GM19025 (cell line): ENCODE measurements at regions not wholly inside any gene's neighbourhood (a gene's known extent, or its start where the extent isn't known, plus 50 kb on each side); places are given as distances from the start of the nearest gene placed in this dataset.

ENCODE experiments used
- ATAC-seq: cut with Tn5 transposase; IDR thresholded peaks from one replicate; pipeline ENCODE4 v1.9.1; 2021; ENCODE audit warnings: mild to moderate bottlenecking, low read depth, moderate library complexity; ENCODE audit not compliant: unreplicated experiment

GRCh38 chr12:74899031-74899829, 310.4 kb downstream of the KCNC2 start:
- ATAC-seq: no peak

DNA sequence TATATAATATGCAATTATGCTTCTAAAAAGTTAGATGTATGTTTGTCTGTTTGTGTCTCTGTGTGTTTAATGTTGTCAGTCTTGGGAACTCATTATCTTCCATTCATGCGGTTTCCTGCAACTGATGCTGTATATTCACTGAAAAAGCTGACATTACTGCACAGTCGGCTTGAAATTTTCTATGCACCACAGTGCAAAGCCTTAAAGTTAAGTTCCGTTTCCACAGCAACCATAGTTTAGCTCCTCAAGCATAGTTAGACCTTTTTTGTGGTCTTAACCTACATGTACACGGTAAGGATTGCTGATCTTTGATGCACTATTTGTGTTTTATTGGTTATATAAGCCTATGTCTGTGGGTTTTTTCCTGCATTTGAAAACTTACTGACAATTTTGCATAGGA, 309.4 kb downstream of the KCNC2 start:
- ATAC-seq: no peak

DNA sequence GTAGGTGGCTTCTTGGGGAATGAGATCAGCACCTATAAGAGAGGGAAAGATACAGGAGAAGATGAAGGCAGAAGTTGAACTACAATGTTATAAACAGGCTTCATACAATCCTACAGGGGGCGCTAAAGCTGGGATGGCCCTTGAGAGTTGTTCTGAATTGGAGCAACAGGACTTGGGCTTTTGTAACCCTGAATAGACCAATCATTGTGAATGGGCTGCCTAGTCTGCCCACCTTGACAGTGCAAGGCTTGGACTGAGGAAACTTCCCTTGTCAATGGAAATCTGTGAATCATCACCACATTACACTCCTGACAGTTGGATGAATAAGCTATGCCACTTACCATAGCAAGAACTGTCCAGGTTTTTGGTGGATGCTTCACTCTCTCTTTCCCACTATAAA, 306.1 kb downstream of the KCNC2 start:
- no peak for ATAC-seq

GRCh38 chr12:74906224-74906623, 303.4 kb downstream of the KCNC2 start:
- no peak for ATAC-seq

DNA sequence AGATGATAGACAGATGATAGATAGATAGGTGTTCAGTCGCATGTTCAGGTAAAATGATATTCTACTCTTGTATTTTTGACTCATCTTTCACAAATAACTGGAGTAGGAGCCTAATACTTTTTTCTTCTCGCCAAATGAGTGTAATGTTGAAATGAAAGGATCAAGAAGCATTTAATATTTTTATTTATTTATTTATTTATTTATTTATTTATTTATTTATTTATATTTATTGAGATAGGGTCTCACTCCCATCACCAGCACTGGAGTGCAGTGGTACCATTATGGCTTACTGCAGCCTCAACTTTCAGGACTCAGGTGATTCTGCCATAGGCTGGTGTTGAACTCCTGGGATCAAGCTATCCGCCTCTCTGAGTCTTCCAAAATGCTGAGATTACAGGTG, 298.8 kb downstream of the KCNC2 start:
- no peak for ATAC-seq

GRCh38 chr12:74914378-74914777, 295.3 kb downstream of the KCNC2 start:
- no peak for ATAC-seq

DNA sequence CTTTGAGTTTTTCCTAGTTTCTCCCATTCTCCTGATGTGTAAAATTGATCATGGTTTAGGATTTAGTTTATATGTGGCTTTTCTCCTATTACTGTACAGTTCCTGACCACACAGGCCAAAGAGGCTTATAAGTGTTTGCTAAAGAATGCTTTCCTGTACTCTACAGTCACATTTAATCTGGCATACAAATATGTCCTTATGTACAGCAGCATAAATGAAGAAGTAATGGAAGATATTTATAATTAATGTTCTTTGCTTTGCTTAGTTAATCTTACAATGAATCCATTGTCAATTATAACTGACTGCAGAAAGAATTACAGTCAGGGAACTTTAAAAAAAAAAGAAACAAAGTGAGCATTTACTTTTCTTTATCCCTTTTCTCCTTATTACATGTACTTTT, 293.9 kb downstream of the KCNC2 start:
- ATAC-seq: no peak

DNA sequence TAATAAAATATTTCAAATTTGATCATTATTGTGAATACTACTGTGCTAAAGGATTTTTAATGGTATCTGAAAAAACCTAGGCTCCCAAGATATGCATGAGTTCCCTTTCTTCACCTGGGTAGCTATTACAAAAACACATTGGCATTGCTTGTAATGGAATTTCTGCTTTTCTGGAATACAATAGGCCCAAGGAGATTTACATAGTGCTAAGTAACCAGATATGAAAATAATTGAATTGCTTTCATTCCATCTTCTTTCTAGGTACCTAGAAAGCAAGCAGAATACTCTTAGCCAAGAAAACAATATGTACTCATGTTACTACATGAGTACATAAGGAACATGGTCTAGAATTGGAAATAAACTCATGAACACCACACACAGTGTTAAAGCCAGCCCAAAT, 291.9 kb downstream of the KCNC2 start:
- ATAC-seq: no peak

DNA sequence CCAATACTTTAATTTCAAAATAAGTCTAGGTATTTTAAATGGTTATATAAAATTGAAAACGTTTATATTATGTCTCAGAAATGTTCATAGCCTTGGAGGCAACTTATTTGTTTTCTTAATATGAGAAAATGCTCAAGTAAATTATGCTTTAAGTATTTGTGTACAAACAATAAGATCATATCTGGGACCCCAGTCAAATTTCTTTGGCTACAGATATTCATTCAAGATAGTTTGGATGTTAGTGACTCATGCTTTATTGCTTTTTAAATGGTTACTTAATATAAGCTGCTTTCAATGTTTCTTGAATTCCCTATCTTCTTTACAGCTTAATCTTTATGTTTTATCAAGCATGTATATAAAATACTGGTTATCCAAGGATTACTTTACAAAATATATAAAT, 291.3 kb downstream of the KCNC2 start:
- ATAC-seq: no peak

- ATAC-seq: no peak
These were observed 287.5 kb downstream of the KCNC2 start for GRCh38 chr12:74922117-74922516.

DNA sequence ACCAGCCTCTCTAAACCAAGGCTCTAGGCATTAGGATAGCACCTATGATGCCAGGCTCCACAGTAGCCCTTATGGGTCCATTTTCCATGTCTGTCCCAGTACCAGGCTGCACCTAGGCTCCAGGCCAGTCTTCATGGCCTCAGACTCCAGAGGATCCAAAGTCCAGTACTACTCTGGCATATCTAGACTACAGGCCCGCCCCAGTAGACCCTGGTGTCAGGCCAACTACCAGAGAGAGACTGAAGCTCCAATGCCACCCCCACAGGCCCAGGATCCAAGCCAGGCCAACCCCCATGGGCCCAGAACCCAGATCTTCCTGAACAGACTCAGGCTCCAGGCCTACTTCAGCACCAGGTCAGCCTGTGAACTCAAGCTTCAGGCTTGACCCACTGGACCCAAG, 287.0 kb downstream of the KCNC2 start:
- no peak for ATAC-seq

DNA sequence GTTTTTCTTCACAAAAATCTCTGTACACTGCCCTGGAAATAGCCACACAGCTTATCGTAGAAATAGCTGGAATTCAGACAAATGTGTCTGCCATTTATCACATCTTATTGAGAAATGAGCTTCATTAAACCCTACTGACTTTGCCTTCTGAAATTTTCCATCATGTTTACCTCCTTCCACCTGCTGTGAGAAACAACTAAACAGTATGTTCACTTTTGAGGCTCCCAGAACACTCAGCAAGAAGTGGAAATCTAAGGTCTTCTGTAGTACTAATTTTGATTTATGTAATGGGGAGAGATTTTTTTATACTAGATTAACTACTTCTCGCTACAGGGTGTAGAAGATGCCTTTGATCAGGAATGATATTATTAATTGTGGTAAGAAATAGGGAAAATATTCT, 268.0 kb downstream of the KCNC2 start:
- no peak for ATAC-seq

GRCh38 chr12:74945771-74946198, 263.9 kb downstream of the KCNC2 start:
- no peak for ATAC-seq

DNA sequence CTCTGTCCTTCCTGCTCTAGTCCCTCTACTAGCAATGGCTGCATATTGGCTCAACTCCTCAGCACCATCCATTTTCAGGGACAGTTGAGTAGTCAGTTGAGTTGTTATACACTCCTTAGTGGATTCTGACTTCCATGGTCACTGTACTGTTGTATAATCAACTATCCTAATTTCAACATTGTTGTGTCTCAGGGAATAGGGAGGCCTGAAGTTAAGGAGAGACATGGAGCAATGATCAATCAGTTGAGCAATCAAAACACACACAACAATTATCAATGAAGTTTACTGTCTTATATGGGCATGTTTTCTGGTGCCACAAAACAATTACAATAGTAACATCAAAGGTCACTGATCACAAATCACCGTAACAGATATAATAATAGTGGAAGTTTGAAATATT, 255.9 kb downstream of the KCNC2 start:
- ATAC-seq: no peak

DNA sequence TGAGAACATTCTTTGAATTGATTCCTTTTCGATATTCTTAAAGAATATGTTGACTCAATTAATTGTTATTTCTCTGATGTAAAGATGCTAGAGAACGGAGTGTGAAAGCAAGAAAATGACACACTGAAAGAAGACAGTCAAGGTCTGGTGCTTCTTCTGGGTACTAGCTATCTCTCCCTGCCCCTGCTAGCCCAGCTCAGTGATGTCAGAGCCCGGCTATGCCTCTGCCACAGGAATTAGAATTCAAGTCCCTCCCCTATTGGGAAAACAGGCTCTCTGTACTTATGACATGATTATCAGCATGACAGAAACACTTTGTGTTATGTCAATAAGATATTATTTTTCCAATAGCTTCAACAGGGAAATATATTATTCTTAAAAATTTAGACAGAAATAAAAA, 252.4 kb downstream of the KCNC2 start:
- no peak for ATAC-seq

- ATAC-seq: no peak
These were observed 252.0 kb downstream of the KCNC2 start for GRCh38 chr12:74957634-74958033.

DNA sequence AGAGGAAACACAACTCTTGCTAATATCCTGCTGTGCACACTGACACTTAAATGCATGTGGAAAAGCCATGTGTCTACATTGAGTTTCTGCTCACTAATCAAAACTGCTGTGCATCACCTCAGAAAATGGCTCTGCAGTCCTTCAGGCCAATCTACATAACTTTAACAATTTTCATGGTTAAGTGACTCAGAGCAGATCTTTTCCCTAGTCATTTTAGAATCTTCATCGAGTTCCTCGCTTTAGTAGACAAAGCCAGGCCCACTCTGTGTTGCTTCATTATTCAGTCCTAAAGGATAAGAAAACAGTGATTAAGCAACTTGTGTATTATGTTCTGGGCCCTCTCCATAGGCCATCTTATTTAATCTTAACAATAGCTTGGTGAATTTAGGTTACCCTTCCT, 250.0 kb downstream of the KCNC2 start:
- no peak for ATAC-seq

DNA sequence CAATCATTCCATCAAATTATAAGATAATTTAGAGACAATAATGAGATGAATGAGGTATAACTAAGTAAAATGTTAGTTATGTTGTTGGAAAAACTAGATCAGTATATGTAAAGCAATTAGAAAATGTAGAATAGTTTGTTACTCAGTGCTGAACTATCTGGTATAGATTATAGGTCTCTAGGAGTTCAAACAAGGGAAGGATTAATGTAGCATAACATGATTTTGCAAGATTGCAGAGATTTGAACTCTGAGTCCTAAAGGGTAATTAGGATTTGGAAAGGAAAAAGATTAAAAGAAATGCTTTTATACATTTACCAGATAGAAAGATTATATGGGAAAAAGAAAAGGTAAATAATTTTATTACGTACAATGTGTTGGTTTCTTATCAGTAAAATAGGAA, 246.3 kb downstream of the KCNC2 start:
- ATAC-seq: no peak

- ATAC-seq: no peak
These were observed 245.7 kb downstream of the KCNC2 start for GRCh38 chr12:74963867-74964331.

DNA sequence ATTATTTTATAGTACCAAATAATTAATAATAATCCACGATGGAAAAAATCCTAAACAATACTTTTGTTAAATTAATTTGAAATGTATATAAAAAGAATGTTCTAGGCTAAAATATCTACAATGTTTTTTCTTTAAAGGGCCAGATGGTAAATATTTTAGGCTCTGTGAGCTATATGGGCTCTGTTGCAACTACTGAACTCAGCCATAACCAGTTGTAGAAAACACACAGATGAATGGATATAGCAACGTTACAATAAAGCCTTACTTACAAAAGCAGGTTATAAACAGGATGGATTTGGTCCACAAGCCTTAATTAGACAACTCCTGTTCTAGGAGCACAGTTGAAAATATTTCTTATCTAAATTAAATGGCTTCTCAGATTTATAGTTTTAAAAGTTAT, 245.2 kb downstream of the KCNC2 start:
- ATAC-seq: no peak

GRCh38 chr12:74971201-74971600, 238.4 kb downstream of the KCNC2 start:
- no peak for ATAC-seq

- no peak for ATAC-seq
These were observed 231.7 kb downstream of the KCNC2 start for GRCh38 chr12:74977832-74978481.
